ENCODE measurements at regions not wholly inside any gene's neighbourhood (a gene's known extent, or its start where the extent isn't known, plus 50 kb on each side); places are given as distances from the start of the nearest gene placed in this dataset.

DNA sequence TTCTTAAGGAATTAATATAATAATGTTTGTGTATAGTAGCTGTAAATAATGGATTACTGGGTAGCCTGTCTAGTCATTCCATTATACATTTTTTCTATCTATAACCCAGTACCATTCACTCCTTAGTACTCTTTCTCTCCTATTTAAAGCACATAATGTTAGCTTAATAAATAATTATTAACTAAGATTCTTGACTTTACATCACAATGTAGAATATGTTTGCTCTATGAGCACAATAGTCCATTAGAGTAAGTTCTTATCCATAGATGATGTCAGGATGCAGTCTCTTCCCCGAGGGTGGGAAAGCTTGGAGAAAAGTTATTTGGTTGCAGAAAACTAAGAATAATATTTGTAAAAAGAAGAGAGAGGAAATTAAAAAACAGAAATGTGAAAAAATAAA lies 226.4 kb upstream of the EYS start:
- Histone ChIP-seq H2AFZ (ENCODE audit: low read length) (no peak overlapping the region), H3K9me2 (replicated peaks; ENCODE audit: insufficient read depth, low read length) (no peaks in the 10 kb centered on the region), H4K20me1 (ENCODE audit: insufficient read depth, low read depth, low read length) (no peaks in the 10 kb centered on the region), H3K9me3 (ENCODE audit: low read length) (peaks cover 19% of the 10 kb centered on the region), H3K27ac (ENCODE audit: low read length) (no peak overlapping the region), H3K4me3 (ENCODE audit: low read length) (no peak overlapping the region), H3K36me3 (ENCODE audit: insufficient read depth, low read length) (no peaks in the 10 kb centered on the region; the same call in 1 of the 2 replicates), H3K27me3 (ENCODE audit: low read length) (no peaks in the 10 kb centered on the region), H3K79me2 (ENCODE audit: low read length) (no peaks in the 10 kb centered on the region), H3K4me1 (ENCODE audit: low read length) (no peaks in the 10 kb centered on the region), H3K4me2 (ENCODE audit: low read depth, low read length, poor library complexity, severe bottlenecking) (no peak overlapping the region), H3K9ac (ENCODE audit: low read length) (no peak overlapping the region)
- DNase-seq = no peak

DNA sequence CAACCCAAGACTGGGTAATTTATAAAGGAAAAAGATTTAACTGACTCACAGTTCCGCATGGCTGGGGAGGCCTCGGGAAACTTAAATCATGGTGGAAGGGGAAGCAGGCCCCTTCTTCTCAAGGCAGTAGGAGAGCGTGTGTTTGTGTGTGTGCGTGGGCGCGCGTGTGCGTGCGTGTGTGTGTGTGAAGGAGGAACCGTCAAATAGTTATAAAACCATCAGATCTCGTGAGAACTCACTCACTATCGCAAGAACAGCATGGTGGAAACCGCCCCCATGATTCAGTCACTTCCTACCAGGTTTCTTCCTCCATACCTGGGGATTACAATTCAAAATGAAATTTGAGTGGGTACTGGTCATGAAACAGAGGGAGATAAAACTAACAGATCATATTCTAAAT lies 220.1 kb upstream of the EYS start:
- Histone ChIP-seq H3K4me2 (ENCODE audit: low read depth, low read length, poor library complexity, severe bottlenecking) (no peak overlapping the region), H2AFZ (ENCODE audit: low read length) (no peak overlapping the region), H3K9me2 (replicated peaks; ENCODE audit: insufficient read depth, low read length) (no peaks in the 10 kb centered on the region), H3K4me3 (ENCODE audit: low read length) (no peak overlapping the region), H3K79me2 (ENCODE audit: low read length) (no peaks in the 10 kb centered on the region), H3K4me1 (ENCODE audit: low read length) (no peaks in the 10 kb centered on the region), H4K20me1 (ENCODE audit: insufficient read depth, low read depth, low read length) (no peaks in the 10 kb centered on the region), H3K36me3 (ENCODE audit: insufficient read depth, low read length) (no peaks in the 10 kb centered on the region; the same call in 1 of the 2 replicates), H3K9me3 (ENCODE audit: low read length) (peaks cover 18% of the 10 kb centered on the region), H3K9ac (ENCODE audit: low read length) (no peak overlapping the region), H3K27me3 (ENCODE audit: low read length) (no peaks in the 10 kb centered on the region), H3K27ac (ENCODE audit: low read length) (no peak overlapping the region)
- DNase-seq = no peak

DNA sequence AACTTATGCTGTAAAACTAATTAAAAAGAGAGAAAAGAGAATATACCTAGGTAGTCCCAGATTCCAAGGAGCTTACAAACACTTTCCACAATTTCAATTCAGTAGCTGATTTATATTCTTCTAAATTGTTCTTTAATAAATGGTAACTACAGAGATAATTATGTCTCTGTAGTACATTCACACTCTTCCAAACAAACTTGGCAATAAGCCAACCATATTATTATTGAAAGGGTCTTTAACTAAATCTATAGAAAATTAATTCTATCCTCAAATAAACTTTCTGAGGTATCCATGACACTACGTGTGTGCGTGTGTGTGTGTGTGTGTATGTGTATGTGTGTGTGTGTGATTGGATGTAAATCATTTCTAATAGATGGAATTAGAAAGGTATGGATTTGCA lies 217.4 kb upstream of the EYS start:
- H3K9me2 ChIP-seq (replicated peaks; ENCODE audit: insufficient read depth, low read length) = no peaks in the 10 kb centered on the region
- no peaks in the 10 kb centered on the region for H3K27me3 ChIP-seq (ENCODE audit: low read length)

DNA sequence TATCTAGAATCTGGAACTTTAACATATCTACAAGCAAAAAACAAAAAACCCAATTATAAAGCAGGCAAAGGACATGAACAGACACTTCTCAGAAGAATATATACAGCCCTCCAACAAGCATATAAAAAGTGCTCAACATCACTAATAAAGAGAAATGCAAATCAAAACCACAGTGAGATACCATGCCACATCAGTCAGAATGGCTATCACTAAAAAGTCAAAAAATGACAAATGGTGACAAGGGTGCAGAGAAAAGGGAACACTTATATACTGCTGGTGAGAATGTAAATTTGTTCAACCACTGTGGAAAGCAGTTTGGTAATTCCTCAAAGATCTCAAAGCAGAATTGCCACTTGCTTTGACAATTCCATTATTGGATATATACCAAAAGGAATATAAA lies 215.0 kb upstream of the EYS start:
- no peaks in the 10 kb centered on the region for H3K27me3 ChIP-seq (ENCODE audit: low read length)
- no peaks in the 10 kb centered on the region for H3K79me2 ChIP-seq (ENCODE audit: low read length)
- no peak overlapping the region for H3K4me3 ChIP-seq (ENCODE audit: low read length)
- H3K9me3 ChIP-seq (ENCODE audit: low read length) = peaks cover 14% of the 10 kb centered on the region; the same call in 1 of the 2 replicates
- H3K4me2 ChIP-seq (ENCODE audit: low read depth, low read length, poor library complexity, severe bottlenecking) = no peak overlapping the region
- no peaks in the 10 kb centered on the region for H4K20me1 ChIP-seq (ENCODE audit: insufficient read depth, low read depth, low read length)
- no peak overlapping the region for H3K9ac ChIP-seq (ENCODE audit: low read length)
- no peak overlapping the region for H2AFZ ChIP-seq (ENCODE audit: low read length)
- no peaks in the 10 kb centered on the region for H3K36me3 ChIP-seq (ENCODE audit: insufficient read depth, low read length)
- H3K9me2 ChIP-seq (replicated peaks; ENCODE audit: insufficient read depth, low read length) = no peaks in the 10 kb centered on the region
- no peak for DNase-seq
- H3K4me1 ChIP-seq (ENCODE audit: low read length) = no peaks in the 10 kb centered on the region
- H3K27ac ChIP-seq (ENCODE audit: low read length) = no peak overlapping the region

More for the DNA sequence above, 217.4 kb upstream of the EYS start:
- no peaks in the 10 kb centered on the region for H3K36me3 ChIP-seq (ENCODE audit: insufficient read depth, low read length)
- H4K20me1 ChIP-seq (ENCODE audit: insufficient read depth, low read depth, low read length) = no peaks in the 10 kb centered on the region
- no peak overlapping the region for H3K9ac ChIP-seq (ENCODE audit: low read length)
- H3K4me3 ChIP-seq (ENCODE audit: low read length) = no peak overlapping the region
- H2AFZ ChIP-seq (ENCODE audit: low read length) = no peak overlapping the region
- DNase-seq = no peak
- no peak overlapping the region for H3K4me2 ChIP-seq (ENCODE audit: low read depth, low read length, poor library complexity, severe bottlenecking)
- H3K79me2 ChIP-seq (ENCODE audit: low read length) = no peaks in the 10 kb centered on the region
- H3K9me3 ChIP-seq (ENCODE audit: low read length) = peaks cover 13% of the 10 kb centered on the region; the same call in 1 of the 2 replicates
- H3K27ac ChIP-seq (ENCODE audit: low read length) = no peak overlapping the region
- H3K4me1 ChIP-seq (ENCODE audit: low read length) = no peaks in the 10 kb centered on the region

DNA sequence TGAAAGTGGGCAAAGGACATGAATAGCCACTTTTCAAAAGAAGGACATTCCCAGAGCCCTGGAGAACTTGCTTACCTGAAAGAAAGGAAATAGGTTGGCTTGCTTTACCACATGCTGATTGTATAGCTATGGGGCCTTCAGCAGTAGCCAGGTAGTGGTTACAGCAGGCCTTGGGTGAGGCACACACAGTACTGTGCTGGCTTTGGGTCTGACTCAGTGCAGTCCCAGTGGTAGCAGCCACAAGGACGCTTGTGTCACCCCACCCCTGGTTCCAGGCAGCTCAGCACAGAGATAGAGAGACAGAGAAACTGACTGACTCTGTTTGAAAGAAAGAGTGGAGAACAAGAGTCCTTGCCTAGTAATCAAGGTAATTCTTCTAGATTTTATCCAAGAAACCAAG lies 201.0 kb upstream of the EYS start:
- H3K79me2 ChIP-seq (ENCODE audit: low read length) = no peaks in the 10 kb centered on the region
- no peak overlapping the region for H3K4me3 ChIP-seq (ENCODE audit: low read length)
- no peak overlapping the region for H3K9ac ChIP-seq (ENCODE audit: low read length)
- no peaks in the 10 kb centered on the region for H3K27me3 ChIP-seq (ENCODE audit: low read length)
- no peak for DNase-seq
- H4K20me1 ChIP-seq (ENCODE audit: insufficient read depth, low read depth, low read length) = no peaks in the 10 kb centered on the region
- no peaks in the 10 kb centered on the region for H3K36me3 ChIP-seq (ENCODE audit: insufficient read depth, low read length)
- no peak overlapping the region for H2AFZ ChIP-seq (ENCODE audit: low read length)
- no peaks in the 10 kb centered on the region for H3K9me2 ChIP-seq (replicated peaks; ENCODE audit: insufficient read depth, low read length)
- H3K4me2 ChIP-seq (ENCODE audit: low read depth, low read length, poor library complexity, severe bottlenecking) = no peak overlapping the region
- no peak overlapping the region for H3K27ac ChIP-seq (ENCODE audit: low read length)
- H3K9me3 ChIP-seq (ENCODE audit: low read length) = peaks cover 34% of the 10 kb centered on the region
- no peaks in the 10 kb centered on the region for H3K4me1 ChIP-seq (ENCODE audit: low read length)

DNA sequence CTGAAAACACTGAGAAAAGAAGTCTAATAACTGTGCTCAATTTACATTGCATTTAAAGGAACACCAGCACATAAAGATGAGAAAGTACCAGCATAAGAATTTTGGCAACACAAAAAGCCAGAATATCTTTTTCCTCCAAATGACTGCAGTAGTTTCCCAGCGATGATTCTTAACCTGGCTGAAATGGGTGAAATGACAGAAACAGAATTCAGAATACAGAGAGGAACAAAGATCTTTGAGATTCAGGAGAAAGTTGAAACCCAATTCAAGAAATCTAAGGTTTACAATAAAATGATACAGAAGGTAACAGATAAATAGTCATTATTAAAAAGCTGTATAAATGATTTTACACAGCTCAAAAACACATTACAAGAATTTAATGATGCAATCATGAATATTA lies 197.0 kb upstream of the EYS start:
- DNase-seq = no peak
- Histone ChIP-seq H3K27me3 (ENCODE audit: low read length) (no peaks in the 10 kb centered on the region), H3K9me3 (ENCODE audit: low read length) (peaks cover 27% of the 10 kb centered on the region), H3K4me2 (ENCODE audit: low read depth, low read length, poor library complexity, severe bottlenecking) (no peak overlapping the region), H3K4me3 (ENCODE audit: low read length) (no peak overlapping the region), H3K79me2 (ENCODE audit: low read length) (no peaks in the 10 kb centered on the region), H3K9me2 (replicated peaks; ENCODE audit: insufficient read depth, low read length) (no peaks in the 10 kb centered on the region), H4K20me1 (ENCODE audit: insufficient read depth, low read depth, low read length) (no peaks in the 10 kb centered on the region), H3K27ac (ENCODE audit: low read length) (no peak overlapping the region), H3K36me3 (ENCODE audit: insufficient read depth, low read length) (no peaks in the 10 kb centered on the region), H3K4me1 (ENCODE audit: low read length) (no peaks in the 10 kb centered on the region), H2AFZ (ENCODE audit: low read length) (no peak overlapping the region), H3K9ac (ENCODE audit: low read length) (no peak overlapping the region)

DNA sequence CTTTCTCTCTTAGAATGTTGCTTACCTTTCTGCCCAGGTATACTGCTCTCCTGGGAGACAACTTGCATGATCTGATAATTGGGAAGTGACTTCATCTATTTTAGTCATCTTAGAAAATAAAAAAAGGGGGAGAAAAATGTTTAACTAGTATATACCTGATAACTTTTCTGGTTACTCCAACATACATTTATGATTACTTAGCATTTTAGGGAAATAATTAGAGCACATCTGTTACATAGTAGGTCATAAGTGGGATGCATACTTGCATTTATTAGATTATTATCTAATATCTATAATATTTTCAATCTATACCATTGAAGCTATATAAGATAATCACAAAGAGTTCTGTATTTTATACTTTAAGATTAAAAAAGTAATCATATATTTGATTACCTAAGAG lies 193.9 kb upstream of the EYS start:
- Histone ChIP-seq H3K36me3 (ENCODE audit: insufficient read depth, low read length) (no peaks in the 10 kb centered on the region), H3K79me2 (ENCODE audit: low read length) (no peaks in the 10 kb centered on the region), H3K27me3 (ENCODE audit: low read length) (no peaks in the 10 kb centered on the region), H3K4me1 (ENCODE audit: low read length) (no peaks in the 10 kb centered on the region), H3K9ac (ENCODE audit: low read length) (no peak overlapping the region), H3K4me2 (ENCODE audit: low read depth, low read length, poor library complexity, severe bottlenecking) (no peak overlapping the region), H3K9me2 (replicated peaks; ENCODE audit: insufficient read depth, low read length) (no peaks in the 10 kb centered on the region), H3K27ac (ENCODE audit: low read length) (no peak overlapping the region), H3K9me3 (ENCODE audit: low read length) (peaks cover 25% of the 10 kb centered on the region), H3K4me3 (ENCODE audit: low read length) (no peak overlapping the region), H4K20me1 (ENCODE audit: insufficient read depth, low read depth, low read length) (no peaks in the 10 kb centered on the region), H2AFZ (ENCODE audit: low read length) (no peak overlapping the region)
- no peak for DNase-seq

DNA sequence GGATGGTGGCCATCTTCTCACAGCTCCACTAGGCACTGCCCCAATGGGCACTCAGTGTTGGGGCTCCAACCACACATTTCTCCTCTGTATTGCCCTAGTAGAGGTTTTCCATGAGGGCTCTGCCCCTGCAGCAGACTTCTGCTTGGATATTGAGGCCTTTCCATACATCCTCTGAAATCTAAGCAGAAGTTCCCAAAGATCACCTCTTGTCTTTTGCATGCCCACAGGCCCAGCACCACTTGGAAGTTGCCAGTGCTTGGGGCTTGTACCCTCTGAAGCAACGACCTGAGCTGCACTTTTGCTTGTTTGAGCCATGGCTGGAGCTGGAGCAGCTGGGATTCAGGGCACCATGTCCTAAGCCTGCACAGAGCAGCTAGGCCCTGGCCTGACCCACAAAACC lies 189.1 kb upstream of the EYS start:
- DNase-seq = no peak
- Histone ChIP-seq H4K20me1 (ENCODE audit: insufficient read depth, low read depth, low read length) (no peaks in the 10 kb centered on the region), H3K4me2 (ENCODE audit: low read depth, low read length, poor library complexity, severe bottlenecking) (no peak overlapping the region), H3K79me2 (ENCODE audit: low read length) (no peaks in the 10 kb centered on the region), H3K4me1 (ENCODE audit: low read length) (no peaks in the 10 kb centered on the region), H3K9ac (ENCODE audit: low read length) (no peak overlapping the region), H3K27ac (ENCODE audit: low read length) (no peak overlapping the region), H3K9me2 (replicated peaks; ENCODE audit: insufficient read depth, low read length) (no peaks in the 10 kb centered on the region), H2AFZ (ENCODE audit: low read length) (no peak overlapping the region), H3K36me3 (ENCODE audit: insufficient read depth, low read length) (no peaks in the 10 kb centered on the region), H3K4me3 (ENCODE audit: low read length) (no peak overlapping the region), H3K9me3 (ENCODE audit: low read length) (peaks cover 18% of the 10 kb centered on the region), H3K27me3 (ENCODE audit: low read length) (no peaks in the 10 kb centered on the region)

DNA sequence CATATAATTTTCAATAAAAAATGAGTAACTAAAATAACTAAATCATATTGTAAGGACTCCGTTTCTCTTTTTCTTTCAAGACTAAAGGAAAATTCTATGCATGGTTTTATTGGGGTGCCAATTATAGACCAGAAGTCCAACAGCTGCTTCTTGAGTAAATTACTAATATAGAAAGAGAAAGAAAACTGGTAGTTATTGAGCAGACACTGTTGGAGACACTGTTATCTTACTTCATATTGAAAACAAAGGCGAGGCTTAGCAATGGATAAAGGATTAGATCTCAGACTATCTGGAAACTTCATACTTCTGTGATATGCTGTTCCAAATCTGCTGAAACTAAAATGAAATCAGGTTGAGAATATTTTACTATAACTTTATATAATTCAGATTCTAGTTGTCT lies 169.6 kb upstream of the EYS start:
- no peak for DNase-seq
- H3K4me2 ChIP-seq (ENCODE audit: low read depth, low read length, poor library complexity, severe bottlenecking) = no peak overlapping the region
- H3K9me2 ChIP-seq (replicated peaks; ENCODE audit: insufficient read depth, low read length) = no peaks in the 10 kb centered on the region
- no peaks in the 10 kb centered on the region for H3K4me1 ChIP-seq (ENCODE audit: low read length)
- no peak overlapping the region for H3K27ac ChIP-seq (ENCODE audit: low read length)
- no peak overlapping the region for H2AFZ ChIP-seq (ENCODE audit: low read length)
- H3K4me3 ChIP-seq (ENCODE audit: low read length) = no peak overlapping the region
- H3K9ac ChIP-seq (ENCODE audit: low read length) = no peak overlapping the region
- no peaks in the 10 kb centered on the region for H3K27me3 ChIP-seq (ENCODE audit: low read length)
- H4K20me1 ChIP-seq (ENCODE audit: insufficient read depth, low read depth, low read length) = no peaks in the 10 kb centered on the region
- no peaks in the 10 kb centered on the region for H3K79me2 ChIP-seq (ENCODE audit: low read length)
- no peaks in the 10 kb centered on the region for H3K36me3 ChIP-seq (ENCODE audit: insufficient read depth, low read length)
- peaks cover 13% of the 10 kb centered on the region; the same call in 1 of the 2 replicates for H3K9me3 ChIP-seq (ENCODE audit: low read length)

All from Karpas-422 (cell line).